HG02840 (cell line): ENCODE measurements at regions not wholly inside any gene's neighbourhood (a gene's known extent, or its start where the extent isn't known, plus 50 kb on each side); places are given as distances from the start of the nearest gene placed in this dataset.
"Not testable (repeated sequence)": the region's sequence is repeated elsewhere in the genome, so short reads cannot be mapped to it uniquely, and the experiment has no call there.

Source experiments
- ATAC-seq: cut with Tn5 transposase; IDR thresholded peaks from one replicate; pipeline ENCODE4 v1.9.1; 2021; ENCODE audit warnings: mild to moderate bottlenecking, moderate library complexity, moderate number of reproducible peaks; ENCODE audit not compliant: unreplicated experiment, low FRiP score

- ATAC-seq, result no peak
Observed at GRCh38 chr14:71539650-71540285, 392.5 kb upstream of the RGS6 start.

GRCh38 chr14:71541271-71541670, 391.0 kb upstream of the RGS6 start:
- no peak for ATAC-seq

- ATAC-seq, result no peak
Observed at GRCh38 chr14:71541973-71542690, 390.1 kb upstream of the RGS6 start.

GRCh38 chr14:71549421-71550050, 382.7 kb upstream of the RGS6 start:
- no peak for ATAC-seq

- ATAC-seq, result no peak
Observed at GRCh38 chr14:71550367-71550766, 381.9 kb upstream of the RGS6 start.

- no peak for ATAC-seq
Observed at GRCh38 chr14:71551291-71551950, 380.8 kb upstream of the RGS6 start.

- no peak for ATAC-seq
Observed at GRCh38 chr14:71552809-71553208, 379.4 kb upstream of the RGS6 start.

- ATAC-seq, result no peak
Observed at GRCh38 chr14:71553779-71554178, 378.4 kb upstream of the RGS6 start.

- no peak for ATAC-seq
Observed at GRCh38 chr14:71554323-71554722, 377.9 kb upstream of the RGS6 start.

GRCh38 chr14:71554959-71555612, 377.1 kb upstream of the RGS6 start:
- ATAC-seq, result peak; percentile 24

GRCh38 chr14:71555654-71556559, 376.3 kb upstream of the RGS6 start:
- peak; percentile 90 for ATAC-seq

GRCh38 chr14:71556730-71557129, 375.5 kb upstream of the RGS6 start:
- no peak for ATAC-seq

GRCh38 chr14:71557351-71557750, 374.9 kb upstream of the RGS6 start:
- no peak for ATAC-seq

GRCh38 chr14:71558943-71559342, 373.3 kb upstream of the RGS6 start:
- ATAC-seq, result not testable (repeated sequence)

GRCh38 chr14:71560751-71561150, 371.5 kb upstream of the RGS6 start:
- no peak for ATAC-seq

- ATAC-seq, result no peak
Observed at GRCh38 chr14:71563492-71564153, 368.6 kb upstream of the RGS6 start.

GRCh38 chr14:71566276-71566675, 366.0 kb upstream of the RGS6 start:
- peak; percentile 54 for ATAC-seq

GRCh38 chr14:71567499-71568133, 364.6 kb upstream of the RGS6 start:
- not testable (repeated sequence) for ATAC-seq

- ATAC-seq, result no peak
Observed at GRCh38 chr14:71574976-71575375, 357.3 kb upstream of the RGS6 start.
